Astrocyte (in vitro differentiated cells and primary cell): ENCODE measurements at regions not wholly inside any gene's neighbourhood (a gene's known extent, or its start where the extent isn't known, plus 50 kb on each side); places are given as distances from the start of the nearest gene placed in this dataset.

ENCODE experiments used
- CTCF ChIP-seq: IDR thresholded peaks from 2 replicates; pipeline ENCODE4 v1.5.1; 2011; ENCODE audit warnings: low read depth, mild to moderate bottlenecking, inconsistent platforms, low read length, moderate library complexity; ENCODE audit not compliant: insufficient read depth
- EZH2 ChIP-seq: IDR thresholded peaks from 2 replicates; pipeline ENCODE4 v1.6.1; 2012; ENCODE audit warnings: mild to moderate bottlenecking, low read length, inconsistent platforms; ENCODE audit not compliant: insufficient read depth

GRCh38 chr21:17903929-17904639, 84.9 kb upstream of the C21orf91 start:
- TF ChIP-seq CTCF (no peak), EZH2 (no peak)
